GM19324 (cell line): ENCODE measurements at regions not wholly inside any gene's neighbourhood (a gene's known extent, or its start where the extent isn't known, plus 50 kb on each side); places are given as distances from the start of the nearest gene placed in this dataset.
A peak's percentile ranks its signal among the peaks of the same experiment; 100 is the strongest.

ENCODE experiments used
- ATAC-seq: cut with Tn5 transposase; IDR thresholded peaks from one replicate; pipeline ENCODE4 v1.9.1; 2021; ENCODE audit warnings: mild to moderate bottlenecking, moderate library complexity; ENCODE audit not compliant: unreplicated experiment, low FRiP score

GRCh38 chr3:31240466-31240865 is 292.3 kb upstream of the STT3B start:
- no peak for ATAC-seq

- no peak for ATAC-seq
These were observed 291.9 kb upstream of the STT3B start for GRCh38 chr3:31240874-31241273.

- ATAC-seq, result no peak
These were observed 291.2 kb upstream of the STT3B start for GRCh38 chr3:31241533-31241932.

- peak; percentile 45 for ATAC-seq
These were observed 290.4 kb upstream of the STT3B start for GRCh38 chr3:31242026-31242960.

GRCh38 chr3:31244929-31245817 is 287.6 kb upstream of the STT3B start:
- no peak for ATAC-seq

- no peak for ATAC-seq
These were observed 286.2 kb upstream of the STT3B start for GRCh38 chr3:31246293-31247062.

GRCh38 chr3:31247063-31247447 is 285.7 kb upstream of the STT3B start:
- ATAC-seq, result no peak

- peak; percentile 37 for ATAC-seq
These were observed 284.7 kb upstream of the STT3B start for GRCh38 chr3:31247850-31248562.

- no peak for ATAC-seq
These were observed 284.1 kb upstream of the STT3B start for GRCh38 chr3:31248563-31248992.

- no peak for ATAC-seq
These were observed 283.2 kb upstream of the STT3B start for GRCh38 chr3:31249545-31249944.

- no peak for ATAC-seq
These were observed 282.5 kb upstream of the STT3B start for GRCh38 chr3:31250116-31250777.

- no peak for ATAC-seq
These were observed 281.6 kb upstream of the STT3B start for GRCh38 chr3:31251083-31251482.

- no peak for ATAC-seq
These were observed 280.2 kb upstream of the STT3B start for GRCh38 chr3:31252216-31253185.

GRCh38 chr3:31253782-31254181 is 278.9 kb upstream of the STT3B start:
- ATAC-seq, result no peak

GRCh38 chr3:31254483-31254882 is 278.2 kb upstream of the STT3B start:
- ATAC-seq, result no peak

GRCh38 chr3:31255007-31255581 is 277.6 kb upstream of the STT3B start:
- ATAC-seq, result no peak

- ATAC-seq, result no peak
These were observed 270.5 kb upstream of the STT3B start for GRCh38 chr3:31262201-31262600.

GRCh38 chr3:31263897-31264296 is 268.8 kb upstream of the STT3B start:
- ATAC-seq, result no peak
